ENCODE measurements at regions not wholly inside any gene's neighbourhood (a gene's known extent, or its start where the extent isn't known, plus 50 kb on each side); places are given as distances from the start of the nearest gene placed in this dataset.

DNA sequence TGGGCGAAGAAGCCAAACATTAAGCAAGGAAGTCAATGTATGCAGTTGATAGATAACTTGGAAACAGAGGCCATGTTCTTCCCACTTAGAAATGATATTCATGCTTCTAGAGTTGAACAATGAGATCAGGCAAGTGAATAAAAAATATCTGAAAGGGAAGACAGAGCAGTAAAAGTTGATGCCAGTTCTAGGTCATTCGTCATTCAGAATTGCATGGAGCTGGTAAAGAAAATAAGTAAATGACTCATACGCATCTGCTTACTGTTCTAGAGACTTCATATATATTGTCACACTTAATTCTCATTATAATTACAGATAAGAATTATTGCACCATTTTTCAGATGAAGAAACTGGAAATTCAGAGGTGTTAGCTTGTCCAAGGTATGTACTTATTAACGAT is 158.9 kb upstream of the FERD3L start:
- TF ChIP-seq RCOR1 (IDR thresholded peaks at IDR 0.05; ENCODE audit: insufficient replicate concordance, low read length), result no peak
- no peak for TF ChIP-seq RAD21 (IDR thresholded peaks at IDR 0.05; ENCODE audit: low read length)
- TF ChIP-seq FOS (IDR thresholded peaks at IDR 0.05; ENCODE audit: low read depth, low read length), result no peak
- TF ChIP-seq SMC3 (IDR thresholded peaks at IDR 0.05; ENCODE audit: low read depth, low read length), result no peak
- TF ChIP-seq MAZ (IDR thresholded peaks at IDR 0.05; ENCODE audit: borderline replicate concordance, low read depth, low read length), result no peak
- no peak for TF ChIP-seq USF2 (IDR thresholded peaks at IDR 0.05; ENCODE audit: low read depth, low read length)
- no peak for TF ChIP-seq CHD1 (IDR thresholded peaks at IDR 0.05; ENCODE audit: low read depth, low read length)
- TF ChIP-seq CTCF (conservative IDR thresholded peaks at IDR 0.05; ENCODE audit: low read depth, low read length), result no peak
- no peak for TF ChIP-seq RFX5 (IDR thresholded peaks at IDR 0.05; ENCODE audit: low read depth, low read length)
- no peak for TF ChIP-seq NFE2L2 (IDR thresholded peaks at IDR 0.05; ENCODE audit: low read depth, low read length)
- no peak for TF ChIP-seq CEBPB (IDR thresholded peaks at IDR 0.05; ENCODE audit: low read depth, low read length)
- TF ChIP-seq POLR2A (IDR thresholded peaks at IDR 0.05; ENCODE audit: low read depth, low read length), result no peak
- TF ChIP-seq MXI1 (IDR thresholded peaks at IDR 0.05; ENCODE audit: borderline replicate concordance, low read depth, low read length), result no peak
- TF ChIP-seq BHLHE40 (IDR thresholded peaks at IDR 0.05; ENCODE audit: low read depth, low read length), result no peak
- TF ChIP-seq, protein P1, sequence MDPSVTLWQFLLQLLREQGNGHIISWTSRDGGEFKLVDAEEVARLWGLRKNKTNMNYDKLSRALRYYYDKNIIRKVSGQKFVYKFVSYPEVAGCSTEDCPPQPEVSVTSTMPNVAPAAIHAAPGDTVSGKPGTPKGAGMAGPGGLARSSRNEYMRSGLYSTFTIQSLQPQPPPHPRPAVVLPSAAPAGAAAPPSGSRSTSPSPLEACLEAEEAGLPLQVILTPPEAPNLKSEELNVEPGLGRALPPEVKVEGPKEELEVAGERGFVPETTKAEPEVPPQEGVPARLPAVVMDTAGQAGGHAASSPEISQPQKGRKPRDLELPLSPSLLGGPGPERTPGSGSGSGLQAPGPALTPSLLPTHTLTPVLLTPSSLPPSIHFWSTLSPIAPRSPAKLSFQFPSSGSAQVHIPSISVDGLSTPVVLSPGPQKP (IDR thresholded peaks at IDR 0.05; ENCODE audit: borderline replicate concordance, low read depth, low read length), result no peak
- no peak for TF ChIP-seq MAFK (IDR thresholded peaks at IDR 0.05; ENCODE audit: low read depth, low read length)
- Histone ChIP-seq H4K20me1 (ENCODE audit: insufficient read depth, low read length) (no peaks in the 10 kb centered on the region), H3K36me3 (ENCODE audit: control insufficient read depth, insufficient read depth, low read length) (no peaks in the 10 kb centered on the region), H3K27me3 (ENCODE audit: control insufficient read depth, insufficient read depth, low read length) (no peaks in the 10 kb centered on the region), H3K4me3 (ENCODE audit: insufficient read depth, low read depth, low read length) (no peak overlapping the region), H4K91ac (ENCODE audit: insufficient read depth, low read depth, low read length) (no peak overlapping the region), H3K9ac (ENCODE audit: low read depth, low read length) (no peak overlapping the region), H3K56ac (ENCODE audit: extremely low read depth, insufficient read depth, low read length) (no peak overlapping the region), H3K4ac (ENCODE audit: low read depth, low read length) (no peak overlapping the region), H3K4me2 (ENCODE audit: low read depth, low read length) (no peak overlapping the region), H2BK15ac (ENCODE audit: low read depth, low read length) (no peak overlapping the region), H2BK120ac (ENCODE audit: low read depth, low read length) (no peak overlapping the region), H3K14ac (replicated peaks; ENCODE audit: low read depth, low read length) (no peak overlapping the region), H4K8ac (ENCODE audit: low read depth in 2 of 2, low read length in 2 of 2) (no peak overlapping the region), H2AFZ (replicated peaks; ENCODE audit: low read length, poor library complexity) (no peak overlapping the region), H2AK5ac (ENCODE audit: low read depth, low read length) (no peak overlapping the region), H2BK20ac (ENCODE audit: low read depth, low read length) (no peak overlapping the region), H3K27ac (ENCODE audit: insufficient read depth, low read length) (no peak overlapping the region), H3K18ac (ENCODE audit: low read depth, low read length) (no peak overlapping the region), H2AK9ac (replicated peaks; ENCODE audit: low read depth, low read length, poor library complexity) (no peak overlapping the region), H3K9me3 (ENCODE audit: control insufficient read depth, insufficient read depth, low read length) (no peaks in the 10 kb centered on the region), H3K4me1 (ENCODE audit: control insufficient read depth, insufficient read depth, low read length) (no peaks in the 10 kb centered on the region), H2BK5ac (ENCODE audit: low read depth, low read length, poor library complexity, severe bottlenecking) (no peak overlapping the region), H4K5ac (ENCODE audit: low read depth, low read length) (no peak overlapping the region), H3K79me1 (ENCODE audit: low read depth in 1 of 2, low read length in 2 of 2) (no peaks in the 10 kb centered on the region), H3K23ac (ENCODE audit: low read depth, low read length) (no peak overlapping the region), H3K9me1 (ENCODE audit: insufficient read depth, low read length) (no peaks in the 10 kb centered on the region)
- ATAC-seq (ENCODE audit: low read depth) (no peak), DNase-seq (peak; percentile 9)
- ChIA-PET CTCF (no interaction called here), POLR2A (ENCODE audit: unreplicated experiment) (no interaction called here)
- intact Hi-C loops (cut with micrococcal nuclease) (no loop called here), in situ Hi-C loops (cut with MboI; ENCODE audit: low sequenced_read_pairs) (no loop called here), dilution Hi-C loops (cut with HindIII; ENCODE audit: low sequenced_read_pairs, unreplicated experiment) (no loop called here)
- BruUV-seq (replicated peaks), result no TSS peak
- WGBS, 2 experiments (ENCODE audit: extremely low coverage in 2 of 2, insufficient read length in 1 of 2), result no CpG with 5 or more reads among the region's 4 CpGs
